K562 (cell line): ENCODE measurements at regions not wholly inside any gene's neighbourhood (a gene's known extent, or its start where the extent isn't known, plus 50 kb on each side); places are given as distances from the start of the nearest gene placed in this dataset.

ENCODE experiments used
- BCL6 ChIP-seq: fragments of 250-450 bp; sonication (Bioruptor Pico); IDR thresholded peaks from 2 replicates; pipeline ENCODE4 v1.4.0; 2020
- BRCA1 ChIP-seq, 2 experiments: fragments of 450-650 bp in 1 of 2; sonication (generic) in 1 of 2; formaldehyde crosslinking in 1 of 2; IDR thresholded peaks; 2 replicates each; pipeline versions ENCODE4 v1.5.0 to v1.6.1; 2017 to 2020; ENCODE audit warnings: mild to moderate bottlenecking in 1 of 2, missing genetic modification reagents in 1 of 2
- HMG20A ChIP-seq: fragments of 450-650 bp; formaldehyde crosslinking; conservative IDR thresholded peaks from 2 replicates; pipeline ENCODE4 v1.4.0; 2020; ENCODE audit warnings: mild to moderate bottlenecking, mixed read lengths
- JUN ChIP-seq, 2 experiments: sonication (generic) in 1 of 2; formaldehyde crosslinking in 1 of 2; IDR thresholded peaks; 2 replicates each; pipeline versions ENCODE4 v1.6.1 to v1.8.0; 2012 to 2022; ENCODE audit warnings: borderline replicate concordance in 2 of 2, mild to moderate bottlenecking in 2 of 2, improper control_type of control experiment in 1 of 2, low read depth in 1 of 2, low read length in 1 of 2, missing genetic modification reagents in 1 of 2
- KLF10 ChIP-seq: fragments of 250-450 bp; sonication (Bioruptor Pico); IDR thresholded peaks from 2 replicates; pipeline ENCODE4 v1.6.1; 2021; ENCODE audit warnings: matching md5 sums
- LCOR ChIP-seq: sonication (generic); formaldehyde crosslinking; IDR thresholded peaks from 2 replicates; pipeline ENCODE4 v1.8.0; 2022; ENCODE audit warnings: mild to moderate bottlenecking, missing genetic modification reagents
- MCM5 ChIP-seq: fragments of 450-650 bp; IDR thresholded peaks from 2 replicates; pipeline ENCODE4 v1.6.1; 2016; ENCODE audit warnings: low read depth
- MNT ChIP-seq, 2 experiments: fragments of 450-650 bp; conservative IDR thresholded peaks; 2 replicates each; pipeline ENCODE4 v1.6.1; 2017; ENCODE audit warnings: mild to moderate bottlenecking in 2 of 2, moderate library complexity in 2 of 2
- MYBL2 ChIP-seq, 2 experiments: fragments of 450-650 bp in 1 of 2; sonication (generic) in 1 of 2; formaldehyde crosslinking in 1 of 2; IDR thresholded peaks; 2 replicates each; pipeline versions ENCODE4 v1.6.1 to v1.8.1; 2017 to 2022; ENCODE audit warnings: borderline replicate concordance in 1 of 2, inconsistent platforms in 1 of 2, low read depth in 1 of 2, mild to moderate bottlenecking in 1 of 2, missing genetic modification reagents in 1 of 2, moderate library complexity in 1 of 2
- NCOR1 ChIP-seq: fragments of 450-650 bp; IDR thresholded peaks from 2 replicates; pipeline ENCODE4 v1.6.1; 2016; ENCODE audit warnings: mild to moderate bottlenecking, moderate library complexity
- NFE2 ChIP-seq: IDR thresholded peaks from 2 replicates; pipeline ENCODE4 v1.6.1; 2014; ENCODE audit warnings: antibody characterized with exemption, low read depth
- NR1H2 ChIP-seq: sonication (generic); formaldehyde crosslinking; IDR thresholded peaks from 2 replicates; pipeline ENCODE4 v1.4.0; 2020; ENCODE audit warnings: mild to moderate bottlenecking, missing genetic modification reagents
- RBM22 ChIP-seq: fragments of 200-400 bp; formaldehyde crosslinking; IDR thresholded peaks from 2 replicates; pipeline ENCODE4 v1.6.1; 2018; ENCODE audit warnings: low read length, low read depth; ENCODE audit not compliant: poor library complexity, severe bottlenecking
- SOX6 ChIP-seq: fragments of 450-650 bp; IDR thresholded peaks from 2 replicates; pipeline ENCODE4 v1.6.1; 2014; ENCODE audit warnings: mild to moderate bottlenecking
- ZFPM2 ChIP-seq: fragments of 250-450 bp; sonication (Bioruptor Pico); IDR thresholded peaks from 2 replicates; pipeline ENCODE4 v1.5.1; 2022; ENCODE audit warnings: mild to moderate bottlenecking
- ZNF143 ChIP-seq: sonication (generic); formaldehyde crosslinking; IDR thresholded peaks from 2 replicates; pipeline ENCODE4 v1.9.0; 2022; ENCODE audit warnings: mild to moderate bottlenecking, missing genetic modification reagents
- ZNF217 ChIP-seq: sonication (generic); formaldehyde crosslinking; IDR thresholded peaks from 2 replicates; pipeline ENCODE4 v1.8.0; 2022; ENCODE audit warnings: mild to moderate bottlenecking, missing genetic modification reagents
- TF ChIP-seq, protein P1 (sequence below): fragments of 250-450 bp; sonication (Bioruptor Pico); IDR thresholded peaks from 2 replicates; pipeline ENCODE4 v1.5.0; 2022; ENCODE audit warnings: mild to moderate bottlenecking
- TF ChIP-seq, protein P2 (sequence below): fragments of 450-650 bp; formaldehyde crosslinking; IDR thresholded peaks from 2 replicates; pipeline ENCODE4 v1.4.0; 2022; ENCODE audit warnings: missing genetic modification characterization
- TF ChIP-seq, protein P3 (sequence below): fragments of 450-650 bp; formaldehyde crosslinking; IDR thresholded peaks from 2 replicates; pipeline ENCODE4 v1.4.0; 2022; ENCODE audit warnings: missing genetic modification characterization
- TF ChIP-seq, protein P4 (sequence below): fragments of 450-650 bp; IDR thresholded peaks from 2 replicates; pipeline ENCODE4 v1.6.1; 2016

- TF ChIP-seq, protein P1, sequence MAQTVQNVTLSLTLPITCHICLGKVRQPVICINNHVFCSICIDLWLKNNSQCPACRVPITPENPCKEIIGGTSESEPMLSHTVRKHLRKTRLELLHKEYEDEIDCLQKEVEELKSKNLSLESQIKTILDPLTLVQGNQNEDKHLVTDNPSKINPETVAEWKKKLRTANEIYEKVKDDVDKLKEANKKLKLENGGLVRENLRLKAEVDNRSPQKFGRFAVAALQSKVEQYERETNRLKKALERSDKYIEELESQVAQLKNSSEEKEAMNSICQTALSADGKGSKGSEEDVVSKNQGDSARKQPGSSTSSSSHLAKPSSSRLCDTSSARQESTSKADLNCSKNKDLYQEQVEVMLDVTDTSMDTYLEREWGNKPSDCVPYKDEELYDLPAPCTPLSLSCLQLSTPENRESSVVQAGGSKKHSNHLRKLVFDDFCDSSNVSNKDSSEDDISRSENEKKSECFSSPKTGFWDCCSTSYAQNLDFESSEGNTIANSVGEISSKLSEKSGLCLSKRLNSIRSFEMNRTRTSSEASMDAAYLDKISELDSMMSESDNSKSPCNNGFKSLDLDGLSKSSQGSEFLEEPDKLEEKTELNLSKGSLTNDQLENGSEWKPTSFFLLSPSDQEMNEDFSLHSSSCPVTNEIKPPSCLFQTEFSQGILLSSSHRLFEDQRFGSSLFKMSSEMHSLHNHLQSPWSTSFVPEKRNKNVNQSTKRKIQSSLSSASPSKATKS (CRISPR knock-in tag), result no peak
- no peak for TF ChIP-seq MCM5
- TF ChIP-seq NCOR1, result peak; percentile 81
- TF ChIP-seq ZNF143 (CRISPR knock-in tag), result no peak
- TF ChIP-seq, protein P2, sequence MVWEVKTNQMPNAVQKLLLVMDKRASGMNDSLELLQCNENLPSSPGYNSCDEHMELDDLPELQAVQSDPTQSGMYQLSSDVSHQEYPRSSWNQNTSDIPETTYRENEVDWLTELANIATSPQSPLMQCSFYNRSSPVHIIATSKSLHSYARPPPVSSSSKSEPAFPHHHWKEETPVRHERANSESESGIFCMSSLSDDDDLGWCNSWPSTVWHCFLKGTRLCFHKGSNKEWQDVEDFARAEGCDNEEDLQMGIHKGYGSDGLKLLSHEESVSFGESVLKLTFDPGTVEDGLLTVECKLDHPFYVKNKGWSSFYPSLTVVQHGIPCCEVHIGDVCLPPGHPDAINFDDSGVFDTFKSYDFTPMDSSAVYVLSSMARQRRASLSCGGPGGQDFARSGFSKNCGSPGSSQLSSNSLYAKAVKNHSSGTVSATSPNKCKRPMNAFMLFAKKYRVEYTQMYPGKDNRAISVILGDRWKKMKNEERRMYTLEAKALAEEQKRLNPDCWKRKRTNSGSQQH (CRISPR knock-in tag), result 0 out of 2 replicates have a peak, but pooled peaks have one; percentile 48
- TF ChIP-seq MYBL2 (IDR thresholded peaks at IDR 0.05; ENCODE audit: low read depth), result no peak
- TF ChIP-seq MYBL2 (CRISPR knock-in tag; IDR thresholded peaks at IDR 0.05; ENCODE audit: borderline replicate concordance), result no peak
- TF ChIP-seq BRCA1 (IDR thresholded peaks at IDR 0.05), result no peak
- no peak for TF ChIP-seq BRCA1 (CRISPR knock-in tag; IDR thresholded peaks at IDR 0.05)
- no peak for TF ChIP-seq NR1H2
- no peak; the same call in 1 of the 2 replicates for TF ChIP-seq SOX6
- TF ChIP-seq KLF10, result no peak
- TF ChIP-seq, protein P3, sequence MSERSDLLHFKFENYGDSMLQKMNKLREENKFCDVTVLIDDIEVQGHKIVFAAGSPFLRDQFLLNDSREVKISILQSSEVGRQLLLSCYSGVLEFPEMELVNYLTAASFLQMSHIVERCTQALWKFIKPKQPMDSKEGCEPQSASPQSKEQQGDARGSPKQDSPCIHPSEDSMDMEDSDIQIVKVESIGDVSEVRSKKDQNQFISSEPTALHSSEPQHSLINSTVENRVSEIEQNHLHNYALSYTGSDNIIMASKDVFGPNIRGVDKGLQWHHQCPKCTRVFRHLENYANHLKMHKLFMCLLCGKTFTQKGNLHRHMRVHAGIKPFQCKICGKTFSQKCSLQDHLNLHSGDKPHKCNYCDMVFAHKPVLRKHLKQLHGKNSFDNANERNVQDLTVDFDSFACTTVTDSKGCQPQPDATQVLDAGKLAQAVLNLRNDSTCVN, result no peak
- TF ChIP-seq, protein P4, sequence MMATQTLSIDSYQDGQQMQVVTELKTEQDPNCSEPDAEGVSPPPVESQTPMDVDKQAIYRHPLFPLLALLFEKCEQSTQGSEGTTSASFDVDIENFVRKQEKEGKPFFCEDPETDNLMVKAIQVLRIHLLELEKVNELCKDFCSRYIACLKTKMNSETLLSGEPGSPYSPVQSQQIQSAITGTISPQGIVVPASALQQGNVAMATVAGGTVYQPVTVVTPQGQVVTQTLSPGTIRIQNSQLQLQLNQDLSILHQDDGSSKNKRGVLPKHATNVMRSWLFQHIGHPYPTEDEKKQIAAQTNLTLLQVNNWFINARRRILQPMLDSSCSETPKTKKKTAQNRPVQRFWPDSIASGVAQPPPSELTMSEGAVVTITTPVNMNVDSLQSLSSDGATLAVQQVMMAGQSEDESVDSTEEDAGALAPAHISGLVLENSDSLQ, result peak; percentile 66
- no peak for TF ChIP-seq BCL6
- TF ChIP-seq RBM22, result no peak
- TF ChIP-seq MNT (conservative IDR thresholded peaks at IDR 0.05), result peak in 1 of 2 experiments; percentile 20; a peak in 1 of 4 replicates
- TF ChIP-seq ZFPM2 (CRISPR knock-in tag), result no peak
- peak; percentile 89; the same call in 1 of the 2 replicates for TF ChIP-seq LCOR (CRISPR knock-in tag)
- TF ChIP-seq ZNF217, result no peak
- no peak for TF ChIP-seq HMG20A (CRISPR knock-in tag)
- TF ChIP-seq JUN (IDR thresholded peaks at IDR 0.05; ENCODE audit: borderline replicate concordance, low read depth, low read length), result peak; percentile 87
- no peak for TF ChIP-seq JUN (CRISPR knock-in tag; IDR thresholded peaks at IDR 0.05; ENCODE audit: borderline replicate concordance)
- peak; percentile 24; the same call in 1 of the 2 replicates for TF ChIP-seq NFE2
Measured at GRCh38 chr12:123089631-123090353, 61.1 kb downstream of the PITPNM2 start (continued).
